GM20000 (cell line): ENCODE measurements at regions not wholly inside any gene's neighbourhood (a gene's known extent, or its start where the extent isn't known, plus 50 kb on each side); places are given as distances from the start of the nearest gene placed in this dataset.

ENCODE experiments used
- DNase-seq: peaks from one replicate; pipeline ENCODE4 v3.0.0; 2012; ENCODE audit warnings: low spot score
- TF ChIP-seq, protein P1 (sequence below): IDR thresholded peaks from 2 replicates; pipeline ENCODE4 v1.5.1; 2012; ENCODE audit warnings: mild to moderate bottlenecking, control low read depth; ENCODE audit errors: extremely low read depth, missing control alignments

DNA sequence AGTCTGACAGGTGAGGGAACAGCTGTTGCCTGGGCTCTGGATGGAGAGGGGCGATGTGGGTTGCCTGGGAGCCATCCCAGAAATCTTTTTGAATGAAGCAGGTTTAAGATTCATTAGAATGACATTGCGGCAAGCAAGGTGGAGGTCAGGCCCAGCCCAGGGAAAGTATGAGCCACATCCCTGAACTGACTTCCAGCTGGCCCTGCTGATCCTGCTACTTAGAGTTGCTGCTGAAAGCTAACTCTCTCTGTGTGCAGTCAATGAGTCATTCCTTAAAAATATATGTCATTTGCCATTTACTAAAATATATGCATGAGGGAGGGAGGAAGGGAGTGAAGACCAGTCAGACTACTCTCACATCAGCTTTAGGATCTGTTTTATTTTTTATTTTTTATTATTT lies 54.3 kb upstream of the RAB3GAP2 start:
- no peak for DNase-seq
- TF ChIP-seq, protein P1, sequence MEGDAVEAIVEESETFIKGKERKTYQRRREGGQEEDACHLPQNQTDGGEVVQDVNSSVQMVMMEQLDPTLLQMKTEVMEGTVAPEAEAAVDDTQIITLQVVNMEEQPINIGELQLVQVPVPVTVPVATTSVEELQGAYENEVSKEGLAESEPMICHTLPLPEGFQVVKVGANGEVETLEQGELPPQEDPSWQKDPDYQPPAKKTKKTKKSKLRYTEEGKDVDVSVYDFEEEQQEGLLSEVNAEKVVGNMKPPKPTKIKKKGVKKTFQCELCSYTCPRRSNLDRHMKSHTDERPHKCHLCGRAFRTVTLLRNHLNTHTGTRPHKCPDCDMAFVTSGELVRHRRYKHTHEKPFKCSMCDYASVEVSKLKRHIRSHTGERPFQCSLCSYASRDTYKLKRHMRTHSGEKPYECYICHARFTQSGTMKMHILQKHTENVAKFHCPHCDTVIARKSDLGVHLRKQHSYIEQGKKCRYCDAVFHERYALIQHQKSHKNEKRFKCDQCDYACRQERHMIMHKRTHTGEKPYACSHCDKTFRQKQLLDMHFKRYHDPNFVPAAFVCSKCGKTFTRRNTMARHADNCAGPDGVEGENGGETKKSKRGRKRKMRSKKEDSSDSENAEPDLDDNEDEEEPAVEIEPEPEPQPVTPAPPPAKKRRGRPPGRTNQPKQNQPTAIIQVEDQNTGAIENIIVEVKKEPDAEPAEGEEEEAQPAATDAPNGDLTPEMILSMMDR: no peak

DNA sequence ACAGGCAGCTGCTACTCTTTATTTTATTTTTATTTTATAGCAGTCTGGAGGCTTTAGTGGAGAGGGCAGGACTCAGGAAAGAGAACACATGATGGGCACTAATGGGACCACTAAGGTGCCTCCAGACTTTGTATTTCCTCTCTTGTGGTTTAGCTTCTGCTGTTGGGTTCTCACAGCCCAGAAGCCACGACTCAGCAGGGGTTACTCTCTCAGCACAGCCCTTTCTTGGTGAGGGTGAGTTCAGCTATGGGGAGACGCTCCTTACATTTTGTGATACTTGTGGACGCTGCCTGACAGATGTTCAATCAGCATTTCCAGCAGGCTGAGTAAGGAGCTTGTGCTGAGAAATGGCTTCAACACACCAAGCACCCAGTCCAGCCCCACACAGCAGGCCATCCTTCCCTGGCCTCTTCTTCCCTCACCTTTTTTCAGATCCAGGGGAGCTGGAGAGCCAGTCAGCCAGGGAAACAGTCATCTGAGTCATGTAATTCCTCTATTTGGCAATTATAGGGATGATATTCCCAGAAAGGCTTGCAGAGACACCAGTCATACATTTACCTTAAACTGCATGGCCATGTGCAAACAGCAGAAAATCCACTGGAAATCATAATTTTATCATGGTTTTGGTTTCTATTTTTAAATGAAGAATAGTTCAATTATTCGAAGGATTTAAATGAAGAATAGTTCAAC lies 53.2 kb upstream of the RAB3GAP2 start:
- TF ChIP-seq, protein P1: no peak
- DNase-seq: no peak

DNA sequence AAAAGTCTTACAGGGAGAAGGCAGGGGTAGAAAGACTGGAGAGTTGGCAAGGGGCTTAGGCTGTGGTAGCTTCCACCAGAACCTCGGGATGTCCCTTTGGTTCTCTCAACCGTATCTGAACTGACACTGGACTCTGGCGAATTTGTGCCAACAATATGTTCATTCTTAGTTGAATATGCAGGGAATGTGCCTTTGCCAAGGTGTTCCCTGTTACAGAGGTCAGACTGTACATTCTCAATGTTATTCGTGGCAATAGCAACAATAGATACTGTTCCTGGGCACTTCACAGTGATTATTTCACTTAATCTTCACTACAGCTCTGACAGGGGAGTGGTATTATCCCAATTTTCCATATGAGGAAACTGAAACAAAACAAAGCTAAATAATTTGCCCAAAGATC lies 51.5 kb upstream of the RAB3GAP2 start:
- TF ChIP-seq, protein P1: no peak
- no peak for DNase-seq

DNA sequence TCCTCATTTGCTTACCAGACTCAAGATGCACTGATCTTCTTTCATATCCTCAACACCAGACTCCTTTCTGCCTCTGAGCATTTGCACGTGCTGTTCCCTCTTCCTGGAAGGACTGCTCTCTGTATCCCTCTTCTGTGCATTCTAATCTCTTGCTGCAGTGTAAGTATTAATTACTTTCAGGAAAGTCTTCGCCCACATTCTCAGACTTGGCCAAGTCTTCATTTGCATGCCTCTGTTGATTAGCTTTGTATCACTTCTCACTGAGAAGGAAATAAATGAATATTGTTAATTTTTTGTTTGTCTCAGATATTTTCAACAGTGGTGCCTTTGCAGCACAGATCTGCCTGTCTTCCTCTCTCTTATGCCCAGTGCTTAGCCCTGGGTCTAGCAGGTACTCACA lies 50.3 kb upstream of the RAB3GAP2 start:
- TF ChIP-seq, protein P1: no peak

More for the DNA sequence above, 50.3 kb upstream of the RAB3GAP2 start:
- no peak for DNase-seq
